Fibroblast of the aortic adventitia (primary cell): ENCODE measurements at regions not wholly inside any gene's neighbourhood (a gene's known extent, or its start where the extent isn't known, plus 50 kb on each side); places are given as distances from the start of the nearest gene placed in this dataset.

Source experiments
- DNase-seq: peaks from one replicate; pipeline ENCODE4 v3.0.0-alpha.2; 2010; ENCODE audit warnings: low read depth
- H3K4me3 ChIP-seq: 2 replicates; pipeline ENCODE4 v1.5.1; 2011; ENCODE audit warnings: low read depth, mild to moderate bottlenecking, control low read depth, low read length, moderate library complexity
- TF ChIP-seq, protein P1 (sequence below): IDR thresholded peaks from 2 replicates; pipeline ENCODE4 v1.5.1; 2011; ENCODE audit warnings: mild to moderate bottlenecking, low read length, control low read depth, inconsistent platforms; ENCODE audit not compliant: insufficient read depth

DNA sequence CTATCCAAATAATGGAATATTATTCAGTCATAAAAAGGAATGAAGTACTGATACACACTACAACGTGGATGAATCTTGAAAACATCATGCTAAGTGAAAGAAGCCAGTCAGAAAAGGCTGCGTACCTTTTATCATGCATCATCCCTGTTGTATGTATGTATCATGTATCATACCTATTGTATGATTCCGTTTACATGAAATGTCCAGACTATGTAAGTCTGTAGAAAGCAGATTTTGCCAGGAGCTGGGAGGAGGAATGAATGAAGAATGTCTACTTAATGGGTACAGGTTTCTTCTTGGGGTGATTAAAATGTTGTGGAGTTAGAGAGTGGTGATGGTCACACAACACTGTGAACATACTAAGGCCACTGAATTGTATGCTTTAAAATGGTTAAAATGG is 135.9 kb upstream of the KLF14 start:
- no peak overlapping the region for H3K4me3 ChIP-seq
- no peak for DNase-seq
- TF ChIP-seq, protein P1, sequence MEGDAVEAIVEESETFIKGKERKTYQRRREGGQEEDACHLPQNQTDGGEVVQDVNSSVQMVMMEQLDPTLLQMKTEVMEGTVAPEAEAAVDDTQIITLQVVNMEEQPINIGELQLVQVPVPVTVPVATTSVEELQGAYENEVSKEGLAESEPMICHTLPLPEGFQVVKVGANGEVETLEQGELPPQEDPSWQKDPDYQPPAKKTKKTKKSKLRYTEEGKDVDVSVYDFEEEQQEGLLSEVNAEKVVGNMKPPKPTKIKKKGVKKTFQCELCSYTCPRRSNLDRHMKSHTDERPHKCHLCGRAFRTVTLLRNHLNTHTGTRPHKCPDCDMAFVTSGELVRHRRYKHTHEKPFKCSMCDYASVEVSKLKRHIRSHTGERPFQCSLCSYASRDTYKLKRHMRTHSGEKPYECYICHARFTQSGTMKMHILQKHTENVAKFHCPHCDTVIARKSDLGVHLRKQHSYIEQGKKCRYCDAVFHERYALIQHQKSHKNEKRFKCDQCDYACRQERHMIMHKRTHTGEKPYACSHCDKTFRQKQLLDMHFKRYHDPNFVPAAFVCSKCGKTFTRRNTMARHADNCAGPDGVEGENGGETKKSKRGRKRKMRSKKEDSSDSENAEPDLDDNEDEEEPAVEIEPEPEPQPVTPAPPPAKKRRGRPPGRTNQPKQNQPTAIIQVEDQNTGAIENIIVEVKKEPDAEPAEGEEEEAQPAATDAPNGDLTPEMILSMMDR, result no peak

DNA sequence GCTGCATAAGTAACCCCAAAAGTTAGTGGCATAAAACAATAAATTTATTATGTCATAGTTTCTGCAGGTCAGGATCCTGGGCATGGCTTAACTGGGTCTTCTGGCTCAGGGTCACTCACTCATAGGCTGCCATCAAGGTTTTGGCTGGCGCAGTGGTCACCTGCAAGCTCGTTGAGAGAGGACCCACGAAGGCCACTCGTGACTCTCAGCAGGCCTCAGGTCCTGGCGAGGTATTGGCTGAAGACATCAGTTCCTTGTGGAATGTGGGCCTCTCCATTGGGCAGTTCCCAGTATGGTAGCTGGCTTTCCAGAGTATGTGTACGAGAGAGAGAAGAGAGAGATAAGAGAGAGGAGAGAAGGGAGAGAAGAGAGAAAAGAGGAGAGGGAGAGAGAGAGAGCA is 138.3 kb upstream of the KLF14 start:
- TF ChIP-seq, protein P1, result no peak

DNA sequence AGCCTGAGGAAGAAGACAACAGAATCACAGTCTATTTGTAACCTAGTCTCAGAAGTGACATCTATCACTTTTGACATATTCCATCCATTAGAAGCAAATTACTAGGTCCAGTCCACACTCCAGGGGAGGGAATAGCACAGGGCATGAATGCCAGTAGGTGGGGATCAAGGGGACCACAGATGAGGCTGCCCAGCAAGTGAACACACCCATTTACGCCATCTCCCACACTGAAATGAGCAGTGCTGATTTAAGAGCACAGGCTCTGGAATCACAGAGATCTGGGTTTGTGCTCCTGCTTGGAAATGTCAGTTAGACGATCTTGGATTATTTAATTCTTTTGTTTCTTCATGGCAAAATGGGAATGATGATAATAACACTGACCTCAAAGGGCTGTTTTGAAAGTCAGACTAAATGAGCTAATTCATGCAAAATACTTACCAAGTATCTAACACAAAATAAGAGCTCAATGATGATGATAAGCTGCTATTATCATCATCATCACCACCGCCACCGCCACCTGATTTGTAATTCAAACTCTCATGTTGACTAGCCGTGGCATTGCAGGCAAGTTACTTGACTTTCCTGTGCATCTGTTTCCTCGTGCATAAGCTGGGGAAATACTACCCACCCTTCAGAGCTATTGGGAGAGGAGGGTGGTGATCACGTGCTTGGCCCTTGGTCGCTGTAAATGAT is 138.9 kb upstream of the KLF14 start:
- H3K4me3 ChIP-seq, result no peak overlapping the region
- TF ChIP-seq, protein P1, result no peak
- no peak for DNase-seq

More for the DNA sequence above, 138.3 kb upstream of the KLF14 start:
- DNase-seq, result no peak
- no peak overlapping the region for H3K4me3 ChIP-seq

DNA sequence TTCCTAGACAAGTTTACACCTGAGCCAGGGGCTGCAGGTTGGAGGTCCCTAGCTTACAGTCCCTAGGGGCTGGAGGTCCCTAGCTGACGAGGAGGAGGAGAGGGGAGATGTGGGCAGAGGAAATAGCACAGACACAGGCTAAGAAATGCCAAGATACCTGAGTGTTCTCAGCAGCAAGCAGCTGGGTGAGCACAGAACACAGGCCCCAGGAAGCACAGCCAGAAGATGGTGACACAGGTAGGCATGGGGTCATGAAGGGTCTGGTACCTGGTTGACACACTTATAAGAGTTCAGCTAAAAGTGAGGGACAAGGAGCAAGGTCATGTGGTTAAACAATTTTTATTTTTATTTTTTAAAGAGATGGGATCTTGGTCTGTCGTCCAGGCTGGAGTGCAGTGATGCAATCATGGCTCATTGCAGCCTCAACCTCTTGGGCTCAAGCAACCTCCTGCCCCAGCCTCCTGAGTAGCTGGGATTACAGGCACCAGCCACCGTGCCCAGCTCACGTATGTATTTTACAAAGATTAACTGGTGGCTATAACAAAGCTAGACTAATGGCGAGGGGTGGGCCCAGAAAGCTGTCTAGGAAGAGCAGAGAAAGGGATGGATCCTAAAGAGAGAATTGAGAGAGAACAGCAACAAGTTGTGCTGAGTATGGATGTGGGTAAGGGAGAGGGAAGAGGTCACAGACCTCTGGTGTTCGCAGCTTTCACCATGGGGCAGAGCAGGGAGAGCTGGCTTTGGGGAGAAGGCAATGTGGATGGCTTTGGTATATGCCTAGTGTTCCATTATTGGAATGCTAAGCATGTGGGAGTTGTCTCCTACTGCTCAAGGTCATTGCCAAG is 140.3 kb upstream of the KLF14 start:
- TF ChIP-seq, protein P1, result no peak
- DNase-seq, result no peak
- H3K4me3 ChIP-seq, result no peak overlapping the region

DNA sequence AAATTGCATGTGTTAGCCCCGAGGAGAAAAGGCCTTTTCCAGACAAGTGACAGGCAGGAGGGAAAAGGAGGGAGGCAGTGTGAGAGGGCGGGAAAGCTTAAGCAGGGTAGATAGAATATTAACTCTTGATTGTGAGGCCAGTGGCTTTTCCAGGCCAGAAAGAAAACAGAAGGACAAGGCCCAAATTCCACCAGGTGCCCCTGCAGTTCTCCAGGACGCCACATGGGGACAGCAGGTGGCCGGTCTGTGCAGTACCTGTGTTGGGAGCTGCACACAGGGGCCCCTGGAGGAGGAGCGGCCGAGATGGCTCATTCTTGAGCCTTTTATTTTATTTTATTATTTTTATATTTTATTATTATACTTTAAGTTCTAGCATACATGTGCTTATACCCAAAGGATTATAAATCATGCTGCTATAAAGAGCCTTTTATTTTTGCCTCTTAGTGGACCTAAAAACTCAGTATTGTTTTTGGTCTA is 141.3 kb upstream of the KLF14 start:
- TF ChIP-seq, protein P1, result peak; percentile 81
- H3K4me3 ChIP-seq, result no peak overlapping the region
- no peak for DNase-seq

DNA sequence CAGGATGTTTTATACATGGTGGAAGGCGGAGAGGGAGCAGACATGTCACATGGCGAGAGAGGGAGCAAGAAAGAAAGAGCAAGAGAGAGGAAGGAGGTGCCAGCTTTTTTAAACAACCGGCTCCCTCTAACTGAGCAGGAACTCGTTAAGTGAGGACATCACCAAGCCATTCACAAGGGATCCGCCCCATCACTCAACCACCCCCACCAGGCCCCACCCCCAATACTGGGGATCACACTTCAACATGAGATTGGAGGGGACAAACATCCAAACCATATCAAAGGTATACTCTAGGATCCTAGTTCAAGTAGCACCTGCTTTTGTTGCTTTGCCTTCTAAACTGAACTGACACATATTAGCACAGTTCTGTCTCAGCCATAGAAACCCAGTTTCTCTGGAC is 141.9 kb upstream of the KLF14 start:
- TF ChIP-seq, protein P1, result no peak
- no peak for DNase-seq
- no peak overlapping the region for H3K4me3 ChIP-seq
